Mammary epithelial cell (primary cell): ENCODE measurements at regions not wholly inside any gene's neighbourhood (a gene's known extent, or its start where the extent isn't known, plus 50 kb on each side); places are given as distances from the start of the nearest gene placed in this dataset.

Source experiments
- CTCF ChIP-seq, 2 donors: IDR thresholded peaks in 1 of 2; conservative IDR thresholded peaks in 1 of 2; 2 replicates each; pipeline ENCODE4 v1.5.1; 2011 to 2012; ENCODE audit warnings: inconsistent platforms in 2 of 2, low read length in 2 of 2, mild to moderate bottlenecking in 2 of 2, control low read depth in 1 of 2, low read depth in 1 of 2; ENCODE audit not compliant: insufficient read depth in 1 of 2; ENCODE audit errors: extremely low read depth in 1 of 2
- EZH2 ChIP-seq: IDR thresholded peaks from 2 replicates; pipeline ENCODE4 v1.6.1; 2012; ENCODE audit warnings: low read length, inconsistent platforms, borderline replicate concordance

- no peak for TF ChIP-seq CTCF (conservative IDR thresholded peaks at IDR 0.05 in 1 of 2, IDR thresholded peaks at IDR 0.05 in 1 of 2; ENCODE audit: extremely low read depth in 1 of 2, insufficient read depth in 1 of 2, low read depth in 1 of 2, low read length in 2 of 2)
- no peak for TF ChIP-seq EZH2
Observed at GRCh38 chr21:16979574-16979973, 533.3 kb upstream of the CXADR start.
